Stimulated activated CD4-positive, alpha-beta T cell treated with anti-CD3 and anti-CD28 coated beads, Interleukin-1b, Interleukin-23, amount 100 ng/mL, for 24 hours (primary cell): ENCODE measurements at regions not wholly inside any gene's neighbourhood (a gene's known extent, or its start where the extent isn't known, plus 50 kb on each side); places are given as distances from the start of the nearest gene placed in this dataset.

Experiments used
- DNase-seq, 4 experiments: peaks; one replicate each; pipeline ENCODE4 v3.0.0-alpha.2; 2020; ENCODE audit warnings: low read depth in 4 of 4, low spot score in 1 of 4

DNA sequence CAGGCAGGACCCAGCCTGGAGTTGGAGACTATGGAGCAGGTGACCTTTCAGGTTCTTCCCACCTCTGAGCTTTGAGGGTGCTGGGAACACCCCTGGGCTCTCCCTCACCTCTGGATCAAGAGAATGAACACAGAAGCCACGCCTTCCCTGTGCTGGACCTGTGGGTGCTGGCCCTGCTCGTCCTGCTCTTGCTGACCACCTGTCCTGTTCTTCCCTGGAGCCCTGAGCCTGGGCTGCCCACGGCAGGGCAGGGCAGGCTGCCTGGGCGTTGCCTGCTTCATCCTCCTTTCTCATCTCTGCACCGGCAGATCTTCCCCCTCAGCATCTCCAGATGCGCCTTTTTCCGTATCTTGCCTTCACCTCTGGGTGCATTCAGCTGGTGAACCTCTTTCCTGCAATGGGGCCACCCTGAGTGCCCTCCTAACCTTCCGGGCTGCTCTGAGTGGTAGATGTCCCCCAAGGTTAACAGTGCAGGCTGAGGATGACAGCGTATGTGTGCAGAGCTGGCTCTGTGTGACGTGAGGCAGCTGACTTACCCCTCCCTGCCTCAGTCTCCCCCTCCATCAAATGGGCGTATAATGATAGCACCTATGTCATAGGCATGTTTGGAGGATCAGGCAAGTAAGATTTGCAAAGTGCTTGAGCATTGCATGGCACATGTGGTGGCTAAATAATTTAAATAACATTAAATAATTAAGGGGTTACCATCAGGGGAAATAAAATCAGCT, 225.8 kb upstream of the CIBAR2 start:
- no peak for DNase-seq

DNA sequence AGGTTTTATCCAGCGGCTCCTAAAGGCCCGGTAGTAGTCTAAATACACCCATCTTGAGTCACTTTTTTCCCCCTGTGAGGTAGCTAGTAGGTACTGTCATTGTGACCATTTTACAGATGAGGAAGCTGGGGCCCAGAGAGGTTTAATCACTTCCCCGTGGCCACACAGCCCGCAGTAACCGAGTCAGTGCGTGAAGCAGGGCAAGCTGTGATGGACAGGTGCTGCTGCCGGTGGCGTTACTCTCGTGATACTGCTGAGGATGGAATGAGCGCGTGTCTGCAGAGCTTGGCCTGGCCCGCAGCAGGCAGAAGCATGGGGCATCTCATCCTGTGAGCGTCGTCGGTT, 226.3 kb upstream of the CIBAR2 start:
- DNase-seq, result no peak

DNA sequence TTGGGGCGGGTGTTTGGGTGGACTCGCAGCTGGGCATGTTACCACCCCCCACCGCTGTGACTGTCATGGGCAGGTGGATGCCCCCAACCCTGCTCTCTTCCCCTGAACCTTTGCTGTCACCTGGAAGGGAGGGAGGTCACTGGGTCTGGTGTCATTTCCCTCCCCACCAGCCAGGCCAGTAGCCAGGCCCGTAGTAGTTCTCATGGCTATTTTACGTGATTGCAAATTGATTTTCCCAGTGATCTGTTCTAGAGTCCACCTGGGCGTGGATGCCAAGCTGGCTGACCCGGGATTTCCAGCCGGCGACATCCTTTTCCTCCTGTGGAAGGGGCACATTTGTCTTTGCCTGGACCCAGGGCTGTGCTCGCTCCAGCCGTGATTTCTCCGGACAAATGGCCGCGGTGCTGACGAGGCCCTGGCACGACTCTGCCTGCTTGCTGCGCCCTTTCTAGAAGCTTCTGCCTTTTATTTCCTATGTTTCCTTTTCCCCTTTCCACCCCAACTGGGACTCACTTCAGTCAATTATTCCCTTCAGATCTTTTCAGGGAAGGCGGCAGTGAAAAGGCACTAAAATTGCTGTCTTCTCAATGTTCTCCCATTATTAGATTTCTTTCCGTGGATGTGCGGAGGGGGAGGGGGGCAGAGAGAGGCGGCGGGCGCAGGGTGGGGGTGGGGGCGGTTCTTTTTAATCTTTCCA, 226.9 kb upstream of the CIBAR2 start:
- DNase-seq, result no peak

DNA sequence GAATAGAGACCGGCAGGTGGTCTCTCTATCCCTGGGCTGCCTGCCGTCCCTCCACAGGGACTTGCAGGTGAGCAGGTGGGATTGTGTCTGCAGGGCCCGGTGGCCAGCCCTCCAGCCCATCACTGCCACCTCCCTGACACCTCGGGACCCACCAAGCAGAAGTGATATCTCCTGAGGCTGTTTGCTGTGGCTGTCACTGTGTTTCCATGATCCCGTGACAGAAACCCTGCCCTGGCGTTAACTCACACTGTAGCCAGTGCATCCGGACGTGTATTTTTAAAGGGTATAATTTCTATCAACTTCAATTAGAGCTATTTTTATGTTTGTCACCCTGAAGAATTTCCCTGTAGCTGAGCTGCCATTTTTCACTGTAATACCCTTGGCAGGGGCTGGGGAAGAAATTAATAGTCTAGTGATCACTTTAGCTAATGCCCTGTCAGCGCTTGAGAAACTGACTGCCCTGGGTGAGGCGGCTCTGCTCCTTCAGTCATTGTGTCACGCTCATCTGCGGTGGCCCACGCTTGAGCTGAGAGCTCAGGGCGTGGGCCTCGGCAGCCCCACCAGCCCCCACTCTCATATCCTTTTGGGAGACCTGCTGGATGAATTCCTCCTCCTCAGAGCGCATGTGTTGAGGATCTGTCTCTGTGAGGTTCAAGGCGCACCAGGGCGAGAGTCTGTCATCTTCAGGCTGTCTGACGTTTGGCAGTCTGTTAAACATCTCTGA, 229.9 kb upstream of the CIBAR2 start:
- DNase-seq, result no peak

DNA sequence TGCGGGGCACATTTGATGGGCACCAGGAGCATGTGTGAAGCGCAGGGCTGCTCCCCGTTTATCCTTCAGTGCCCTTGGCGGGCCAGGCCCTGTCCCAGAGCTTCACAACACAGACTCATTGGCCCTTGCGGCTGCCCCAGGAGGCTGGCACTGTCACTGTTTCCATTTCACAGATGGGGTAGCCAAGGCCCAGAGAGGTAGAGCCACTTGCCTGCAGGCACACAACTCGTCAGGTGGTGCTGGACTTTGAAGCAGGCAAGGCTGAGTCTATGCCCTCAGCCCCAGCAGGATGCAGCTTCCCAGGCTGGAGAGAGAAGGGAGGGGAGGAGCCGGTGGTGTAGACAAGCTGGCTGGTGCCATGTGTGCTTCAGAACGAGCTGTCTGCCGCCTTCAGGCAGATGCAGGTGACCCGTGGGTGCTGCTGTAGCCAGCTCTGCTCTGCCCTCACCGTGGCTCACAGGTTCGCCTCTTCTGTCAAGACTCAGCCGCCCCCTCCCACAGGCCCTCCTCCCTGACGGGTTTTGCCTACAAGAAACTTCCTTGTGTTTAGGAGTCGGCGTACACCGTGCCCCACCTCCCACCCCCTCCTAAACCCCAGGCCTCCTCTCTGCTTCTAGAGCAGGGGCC, 232.3 kb upstream of the CIBAR2 start:
- no peak for DNase-seq

DNA sequence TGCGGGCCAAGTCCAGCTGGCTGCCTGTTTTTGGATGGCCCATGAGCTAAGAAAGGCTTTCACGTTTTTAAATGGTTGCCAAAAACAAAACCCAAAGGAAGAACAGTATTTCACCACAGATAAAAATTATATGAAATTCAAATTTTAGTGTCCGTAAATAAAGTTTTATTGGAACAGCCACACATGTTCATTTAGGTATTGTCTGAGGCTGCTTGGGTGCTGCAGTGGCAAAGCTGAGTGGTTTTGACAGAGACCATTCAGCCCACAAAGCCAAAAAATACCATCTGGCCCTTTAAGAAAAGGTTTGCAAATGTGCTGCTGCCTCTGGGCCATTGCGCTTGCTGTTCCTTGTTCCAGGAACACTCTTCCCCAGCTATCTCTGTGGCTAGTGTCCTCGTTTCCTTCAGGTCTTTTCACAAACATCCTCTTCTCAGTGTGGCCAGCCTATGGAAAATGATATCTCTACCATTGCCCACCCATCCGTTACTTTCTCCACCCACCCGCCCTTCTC, 232.9 kb upstream of the CIBAR2 start:
- no peak for DNase-seq

DNA sequence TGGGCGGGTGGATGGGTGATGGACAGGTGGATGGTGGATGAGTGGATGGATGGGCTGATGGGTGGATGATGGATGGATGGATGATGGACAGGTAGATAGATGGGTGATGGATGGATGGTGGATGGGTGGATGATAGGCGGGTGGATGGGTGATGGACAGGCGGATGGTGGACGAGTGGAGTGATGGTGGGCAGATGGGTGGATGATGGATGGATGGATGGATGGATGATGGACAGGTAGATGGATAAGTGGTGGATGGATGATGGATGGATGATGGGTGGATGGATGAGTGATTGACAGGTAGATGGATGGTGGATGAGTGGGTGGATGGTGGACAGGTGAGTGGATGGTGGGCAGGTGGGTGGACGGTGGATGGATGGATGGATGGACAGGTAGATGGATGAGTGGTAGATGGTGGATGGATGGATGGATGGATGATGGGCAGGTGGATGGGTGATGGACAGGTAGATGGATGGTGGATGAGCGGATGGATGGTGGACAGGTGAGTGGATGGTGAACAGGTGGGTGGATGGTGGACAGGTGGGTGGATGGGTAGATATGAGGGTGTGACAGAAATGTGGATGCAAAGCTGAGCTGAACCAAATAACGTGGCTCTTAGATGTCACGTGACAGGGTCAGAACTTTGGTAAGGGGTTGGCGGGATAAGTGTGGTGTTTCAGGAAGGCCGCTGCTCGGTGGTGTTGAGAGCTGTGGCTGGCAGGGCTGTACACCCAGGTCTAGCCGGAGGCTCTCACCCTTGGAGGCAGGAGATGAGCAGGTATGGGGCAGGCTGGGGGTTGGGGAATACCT, 234.3 kb upstream of the CIBAR2 start:
- no peak for DNase-seq

DNA sequence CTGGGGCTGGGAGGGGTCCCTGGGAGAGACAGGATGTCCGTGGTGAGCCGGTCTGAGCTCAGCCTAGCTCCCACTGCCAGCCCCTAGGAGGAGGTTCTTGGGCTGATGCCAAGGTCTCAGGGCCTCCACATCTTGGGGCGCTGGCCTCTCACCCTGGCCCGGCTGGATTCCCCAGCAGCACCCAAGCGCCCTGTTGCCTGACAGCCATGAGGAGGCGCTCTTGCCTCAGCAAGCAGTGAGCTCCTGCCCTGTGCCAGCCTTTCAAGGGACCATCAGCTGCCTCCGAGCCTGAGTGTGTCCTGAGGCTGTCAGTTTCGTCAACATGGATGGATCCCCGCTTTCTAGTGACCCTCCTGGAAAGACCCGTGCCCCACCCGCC, 234.9 kb upstream of the CIBAR2 start:
- DNase-seq, result no peak

DNA sequence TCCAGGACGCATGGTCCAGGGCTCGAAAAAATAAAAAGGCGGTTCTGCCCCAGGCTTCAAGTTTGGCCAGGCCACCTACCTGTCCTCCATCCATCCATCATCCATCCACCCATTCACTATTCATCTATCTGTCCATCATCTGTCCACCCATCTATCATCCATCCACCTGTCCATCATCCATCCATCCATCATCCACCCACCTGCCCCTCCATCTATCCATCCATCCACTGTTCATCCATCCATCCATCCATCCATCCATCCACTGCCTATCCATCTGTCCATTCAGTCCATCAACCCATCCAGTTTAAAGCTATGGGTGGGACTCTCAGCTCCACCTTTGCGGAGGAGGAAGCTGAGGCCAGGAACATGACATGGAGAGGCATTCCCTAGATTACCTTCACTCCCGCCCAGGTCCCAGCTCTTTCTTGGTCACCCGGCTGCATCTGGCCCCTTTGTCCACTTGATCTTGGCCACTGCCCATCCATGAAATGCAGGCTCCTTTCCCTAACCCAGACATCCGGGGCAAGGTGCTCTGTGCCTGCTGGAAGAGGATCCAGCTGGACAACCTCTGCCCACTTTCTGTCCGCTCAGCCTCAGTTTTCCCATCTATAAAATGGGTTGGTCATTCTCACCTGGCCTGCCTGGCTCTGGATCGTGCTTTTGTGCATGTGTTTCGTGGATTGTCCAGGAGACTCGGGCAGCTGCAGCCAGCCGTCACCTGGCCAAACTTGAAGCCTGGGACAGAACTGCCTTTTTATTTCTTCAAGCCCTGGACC, 236.0 kb upstream of the CIBAR2 start:
- DNase-seq, result no peak

DNA sequence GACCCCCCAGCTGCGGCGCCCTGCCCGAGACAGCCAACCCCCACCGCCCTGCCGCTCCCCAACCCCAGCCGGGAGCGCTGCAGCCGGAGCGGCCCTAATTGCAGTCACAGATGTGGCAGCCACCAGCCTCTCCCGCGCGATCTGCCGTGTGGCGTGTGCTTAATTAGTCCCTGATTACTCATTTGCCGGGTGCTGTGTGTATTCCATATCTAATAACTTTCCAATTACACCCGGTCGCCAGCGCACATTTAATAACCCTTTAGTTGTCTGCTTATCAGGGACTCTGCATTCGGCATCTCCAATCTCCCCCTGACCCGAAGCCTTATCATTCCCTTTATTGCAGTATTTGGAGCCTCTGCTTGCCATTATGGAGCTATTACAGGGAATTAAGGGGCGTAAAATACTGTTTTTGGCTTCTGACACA, 236.7 kb upstream of the CIBAR2 start:
- DNase-seq, result no peak

DNA sequence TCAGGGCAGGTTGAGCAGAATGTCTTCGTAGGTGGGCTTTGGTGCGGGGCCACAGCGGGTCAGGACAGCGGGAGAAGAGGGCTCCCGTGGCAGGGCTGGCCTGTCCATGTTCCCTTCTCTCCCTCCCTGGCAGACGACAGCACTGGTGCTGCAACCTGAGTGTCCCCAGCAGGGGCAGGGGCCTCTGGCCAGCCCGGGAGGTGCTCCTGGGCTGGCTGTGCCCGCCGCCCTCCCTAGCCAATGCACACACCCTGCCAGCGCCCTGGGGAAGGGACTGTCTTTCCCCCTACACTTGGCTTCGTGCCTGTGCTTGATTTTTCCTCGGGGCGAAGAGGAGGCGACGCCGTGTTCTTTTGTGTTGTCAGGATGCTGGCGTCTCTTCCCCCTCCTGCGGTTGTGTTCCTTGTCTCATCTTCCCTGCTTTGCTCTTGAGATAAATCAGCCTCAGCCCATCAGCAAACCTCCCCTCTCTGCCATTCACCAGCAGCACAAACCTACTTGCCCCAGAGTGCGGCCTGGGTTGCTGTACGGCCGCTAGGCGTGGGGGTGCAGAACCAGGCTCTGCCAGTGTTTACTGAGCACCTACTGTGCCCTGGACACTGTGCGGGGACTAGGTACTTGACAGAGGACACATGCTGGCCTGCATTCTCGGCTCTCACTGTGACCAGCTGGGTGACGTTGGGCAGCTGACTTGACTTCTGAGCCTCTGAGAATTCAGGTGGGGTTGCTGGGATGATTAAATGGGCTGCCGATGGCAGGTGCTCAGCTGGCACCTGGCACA, 237.3 kb upstream of the CIBAR2 start:
- no peak for DNase-seq

DNA sequence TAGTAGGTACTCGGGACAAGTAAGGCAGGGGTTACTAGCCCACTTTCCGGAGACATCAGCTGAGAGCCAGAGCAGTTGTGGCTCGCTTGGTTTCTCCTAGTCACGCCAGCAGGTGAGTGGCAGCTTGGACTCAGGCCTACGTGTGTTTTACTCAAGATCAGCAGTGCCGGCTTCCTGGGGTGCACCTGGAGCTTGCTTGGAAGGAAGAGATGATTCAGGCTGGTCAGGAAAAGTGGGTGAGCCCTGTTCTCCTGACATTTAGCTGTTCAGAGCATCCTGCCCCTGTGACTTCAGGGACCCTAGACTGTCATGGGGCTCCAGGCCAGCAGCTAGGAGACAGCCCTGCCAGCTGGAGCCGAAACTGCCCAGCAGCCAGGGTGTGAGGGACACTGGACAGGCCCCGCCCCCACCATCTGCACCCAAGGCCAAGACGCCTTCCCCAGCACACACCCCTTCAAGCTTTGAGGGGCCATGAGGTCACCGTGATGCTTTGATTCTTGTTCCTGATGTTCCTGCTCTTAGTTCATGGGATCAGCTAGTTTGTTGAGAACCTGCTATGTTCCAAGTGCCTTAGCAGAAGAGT, 238.0 kb upstream of the CIBAR2 start:
- no peak for DNase-seq

DNA sequence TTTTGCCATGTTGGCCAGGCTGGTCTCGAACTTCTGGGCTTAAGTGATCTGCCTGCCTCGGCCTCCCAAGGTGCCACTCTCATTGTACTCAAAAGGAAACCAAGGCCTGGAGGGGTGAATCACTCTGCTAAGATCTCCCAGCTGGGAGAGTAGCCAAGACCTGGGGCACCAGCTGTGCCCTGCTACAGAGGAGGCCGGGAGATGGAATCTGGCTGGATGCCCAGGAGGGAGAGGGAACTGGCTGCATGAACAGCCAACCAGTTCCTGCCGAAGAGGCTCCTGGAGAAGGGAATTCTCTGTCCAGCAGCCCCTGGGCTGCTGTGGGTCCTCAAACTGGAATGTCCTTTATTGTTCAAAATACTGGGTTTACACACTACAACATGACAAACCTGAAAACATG, 238.7 kb upstream of the CIBAR2 start:
- no peak for DNase-seq

DNA sequence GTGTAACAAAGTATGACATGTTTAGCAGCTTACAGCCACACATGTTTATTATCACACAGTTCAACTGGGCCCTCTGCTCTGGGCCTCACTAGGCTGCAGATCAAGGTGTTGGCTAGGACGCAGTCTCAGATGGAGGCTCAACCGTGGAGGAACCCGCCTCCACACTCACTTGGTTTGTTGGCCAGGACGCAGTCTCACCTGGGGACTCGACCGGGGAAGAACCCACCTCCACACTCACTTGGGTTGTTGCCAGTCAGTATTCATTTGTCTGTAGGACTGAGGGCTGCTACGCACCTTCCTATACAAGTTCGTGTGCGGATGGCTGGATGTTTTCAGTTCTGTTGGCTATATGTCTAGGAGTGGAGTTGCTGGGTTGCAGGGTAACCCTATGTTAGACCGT, 240.7 kb upstream of the CIBAR2 start:
- DNase-seq, result no peak

DNA sequence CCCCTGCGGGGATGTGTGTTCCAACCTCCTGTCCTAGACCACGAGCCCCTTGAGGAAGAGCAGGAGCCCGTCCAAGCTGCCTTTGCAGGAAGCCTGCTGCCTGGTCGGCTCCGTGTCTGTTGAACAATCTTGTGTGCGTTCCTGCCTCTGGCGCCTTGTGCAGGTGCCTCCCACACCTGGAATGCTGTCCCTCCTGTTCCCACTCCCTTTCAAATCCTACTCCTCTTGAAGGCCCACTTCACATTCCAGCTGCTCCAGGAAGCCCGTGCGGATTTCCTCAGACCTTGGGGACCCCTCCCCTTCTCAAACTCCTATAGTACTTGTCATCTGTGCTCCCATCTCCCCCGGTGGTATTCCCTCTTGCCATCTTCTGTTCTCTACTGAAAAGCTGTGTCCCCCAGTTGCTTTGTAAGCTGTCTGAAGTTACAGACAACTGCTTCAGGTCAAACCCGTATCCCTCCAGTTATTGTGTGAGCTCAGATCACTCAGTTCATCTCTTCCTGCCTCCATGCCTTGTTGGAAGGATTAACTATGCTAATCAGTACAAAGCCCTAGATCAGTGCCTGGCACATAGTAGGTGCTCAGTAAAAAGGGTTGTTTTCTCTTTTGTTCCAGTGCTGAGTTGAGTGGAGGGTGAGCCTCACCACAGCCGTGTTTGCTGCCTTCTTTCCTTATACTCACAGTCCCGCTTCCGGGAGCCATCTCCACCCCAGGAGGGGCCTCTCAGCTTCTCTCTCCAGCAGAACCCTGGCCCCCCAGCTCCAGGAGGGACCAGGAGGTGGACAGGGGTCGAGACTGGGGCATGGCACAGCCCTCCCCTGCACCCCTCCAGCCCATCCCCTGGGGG, 241.8 kb upstream of the CIBAR2 start:
- DNase-seq, result no peak

DNA sequence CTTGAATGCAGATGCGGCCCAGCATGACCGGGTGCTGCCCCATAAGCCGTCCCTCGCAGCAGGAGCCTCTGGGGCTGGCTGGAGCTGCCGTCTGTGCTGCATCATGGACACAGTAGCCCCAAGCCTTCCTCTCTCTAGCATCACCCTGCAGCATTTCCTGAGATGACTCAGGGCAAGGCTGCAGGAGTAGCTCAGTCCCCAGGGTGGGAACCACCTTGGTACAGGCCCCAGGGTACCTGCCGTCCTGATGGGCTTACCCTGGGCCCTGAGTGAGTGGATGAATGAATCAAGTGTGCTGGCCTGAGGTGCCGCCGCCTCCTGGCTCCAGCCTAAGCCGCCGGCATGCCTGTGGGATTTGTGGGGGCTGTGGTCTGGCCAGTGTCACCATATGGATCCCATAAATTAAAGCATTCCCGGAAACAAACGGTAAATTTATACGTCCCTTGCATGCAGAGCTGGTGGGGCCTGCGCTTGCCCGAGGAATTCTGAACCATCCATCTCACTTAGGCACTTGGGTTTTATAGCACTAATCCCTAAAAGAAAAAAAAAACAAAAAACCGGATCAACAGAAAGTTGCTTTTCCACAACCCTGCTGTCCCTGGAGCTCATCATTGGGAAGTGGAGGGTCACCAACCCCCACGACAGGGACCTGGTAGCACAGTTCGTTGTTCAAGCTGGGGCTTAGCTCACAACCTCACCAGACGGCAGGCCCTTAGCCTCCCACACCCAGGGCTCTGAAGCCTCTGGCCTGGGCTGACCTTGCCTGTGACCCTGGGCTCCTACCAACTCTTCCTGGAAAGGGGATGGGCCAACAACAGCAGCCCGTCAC, 242.6 kb upstream of the CIBAR2 start:
- no peak for DNase-seq

DNA sequence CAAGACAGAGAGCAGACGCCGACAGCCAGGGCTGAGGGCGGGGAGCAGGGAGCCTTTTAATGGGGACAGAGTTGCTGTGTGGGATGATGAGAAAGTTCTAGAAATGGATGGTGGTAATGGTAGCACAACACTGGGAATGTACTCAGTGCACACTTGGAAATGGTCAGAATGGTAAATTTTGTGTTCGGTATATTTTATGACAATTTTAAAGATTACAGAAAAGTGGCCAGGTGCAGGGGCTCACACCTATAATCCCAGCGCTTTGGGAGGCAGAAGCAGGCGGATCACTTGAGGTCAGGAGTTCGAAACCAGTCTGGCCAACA, 243.2 kb upstream of the CIBAR2 start:
- no peak for DNase-seq
